Skeletal muscle satellite cell (primary cell): ENCODE measurements at regions not wholly inside any gene's neighbourhood (a gene's known extent, or its start where the extent isn't known, plus 50 kb on each side); places are given as distances from the start of the nearest gene placed in this dataset.
"Not testable (repeated sequence)": the region's sequence is repeated elsewhere in the genome, so short reads cannot be mapped to it uniquely, and the experiment has no call there.

Source experiments
- H3K27me3 ChIP-seq: 2 replicates; pipeline ENCODE4 v1.7.0; 2013; ENCODE audit warnings: low read length; ENCODE audit not compliant: control insufficient read depth, insufficient read depth
- H3K36me3 ChIP-seq: 2 replicates; pipeline ENCODE4 v1.7.0; 2013; ENCODE audit warnings: mild to moderate bottlenecking, control low read depth, low read length; ENCODE audit not compliant: insufficient read depth
- H3K4me1 ChIP-seq: 2 replicates; pipeline ENCODE4 v1.7.0; 2013; ENCODE audit warnings: low read length; ENCODE audit not compliant: control insufficient read depth, insufficient read depth
- H3K4me2 ChIP-seq: 2 replicates; pipeline ENCODE4 v1.7.0; 2013; ENCODE audit warnings: mild to moderate bottlenecking, low read length
- H3K4me3 ChIP-seq: 2 replicates; pipeline ENCODE4 v1.7.0; 2013; ENCODE audit warnings: low read length
- H3K9ac ChIP-seq: 2 replicates; pipeline ENCODE4 v1.7.0; 2013; ENCODE audit warnings: mild to moderate bottlenecking, low read depth, low read length, moderate library complexity
- H3K9me3 ChIP-seq: replicated peaks from 2 replicates; pipeline ENCODE4 v1.7.0; 2013; ENCODE audit warnings: mild to moderate bottlenecking, control low read depth, low read length

DNA sequence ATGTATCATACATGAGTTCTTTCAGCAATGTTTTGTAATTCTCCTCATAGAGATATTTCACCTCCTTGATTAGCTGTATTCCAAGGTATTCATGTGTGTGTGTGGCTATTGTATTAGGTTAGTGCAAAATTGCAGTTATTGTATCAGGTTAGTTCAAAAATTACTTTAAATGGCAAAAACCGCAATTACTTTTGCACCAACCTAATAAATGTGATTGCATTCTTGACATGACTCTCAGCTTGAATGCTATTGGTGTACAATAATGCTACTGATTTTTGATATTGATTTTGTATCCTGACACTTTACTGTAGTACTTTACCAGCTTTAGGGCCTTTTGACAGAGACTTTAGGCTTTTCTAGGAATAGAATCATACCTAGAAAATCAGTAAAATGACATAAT is 297.4 kb downstream of the ZWINT start:
- H3K9ac ChIP-seq = no peak overlapping the region
- H3K4me1 ChIP-seq = no peaks in the 10 kb centered on the region
- no peaks in the 10 kb centered on the region for H3K27me3 ChIP-seq
- no peaks in the 10 kb centered on the region for H3K36me3 ChIP-seq
- H3K9me3 ChIP-seq = peaks cover 4% of the 10 kb centered on the region
- no peak overlapping the region for H3K4me3 ChIP-seq
- H3K4me2 ChIP-seq = no peak overlapping the region

DNA sequence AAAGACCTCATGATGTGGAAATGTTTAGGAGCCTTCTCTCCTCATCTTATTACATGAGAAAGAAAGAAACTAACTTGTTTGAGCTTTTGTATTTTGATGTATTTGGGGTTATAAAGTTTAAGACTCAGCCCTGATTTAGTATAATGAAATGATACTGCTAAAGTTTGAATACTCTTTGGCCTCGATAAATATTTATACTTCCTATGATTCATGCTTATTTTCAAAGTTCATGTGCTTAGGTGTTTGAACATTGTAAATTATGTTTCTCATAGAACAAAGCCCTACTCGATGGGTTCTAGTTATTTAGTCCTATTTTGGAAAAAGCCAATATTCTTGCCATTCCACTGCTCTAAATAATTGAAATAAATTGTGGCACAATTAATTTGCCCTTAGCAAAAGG is 303.2 kb downstream of the ZWINT start:
- no peaks in the 10 kb centered on the region for H3K36me3 ChIP-seq
- H3K9ac ChIP-seq = no peak overlapping the region
- H3K4me3 ChIP-seq = no peak overlapping the region
- H3K9me3 ChIP-seq = no peaks in the 10 kb centered on the region
- H3K4me2 ChIP-seq = no peak overlapping the region
- no peaks in the 10 kb centered on the region for H3K27me3 ChIP-seq
- no peaks in the 10 kb centered on the region for H3K4me1 ChIP-seq

GRCh38 chr10:56035489-56035888 is 325.6 kb downstream of the ZWINT start:
- no peak overlapping the region for H3K4me3 ChIP-seq
- H3K9ac ChIP-seq = no peak overlapping the region
- no peaks in the 10 kb centered on the region for H3K4me1 ChIP-seq
- no peaks in the 10 kb centered on the region for H3K27me3 ChIP-seq
- H3K36me3 ChIP-seq = no peaks in the 10 kb centered on the region
- no peak overlapping the region for H3K4me2 ChIP-seq
- H3K9me3 ChIP-seq = no peaks in the 10 kb centered on the region

GRCh38 chr10:56028298-56029132 is 332.5 kb downstream of the ZWINT start:
- H3K4me2 ChIP-seq = no peak overlapping the region
- H3K4me3 ChIP-seq = no peak overlapping the region
- no peaks in the 10 kb centered on the region for H3K27me3 ChIP-seq
- H3K9ac ChIP-seq = no peak overlapping the region
- H3K9me3 ChIP-seq = no peaks in the 10 kb centered on the region
- H3K36me3 ChIP-seq = no peaks in the 10 kb centered on the region
- H3K4me1 ChIP-seq = no peaks in the 10 kb centered on the region

DNA sequence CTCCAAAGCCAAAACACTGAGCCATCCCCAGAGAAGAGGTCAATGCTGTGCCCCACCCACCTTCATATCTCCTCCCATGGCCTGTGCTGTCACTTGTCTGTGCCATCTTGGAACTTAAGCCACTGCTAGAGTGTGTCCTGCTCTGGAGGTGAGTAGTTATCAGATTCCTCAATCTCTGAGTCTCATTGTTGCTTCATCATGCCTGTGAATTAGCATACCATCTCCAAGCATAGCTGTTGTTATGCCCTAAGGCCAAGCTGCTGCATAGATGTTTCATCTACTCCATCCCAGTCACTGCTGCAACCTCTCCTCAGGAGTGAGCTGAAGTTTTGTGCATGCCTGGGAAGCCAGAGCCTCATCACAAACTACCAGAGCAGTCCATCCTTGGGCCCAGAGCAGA is 349.0 kb downstream of the ZWINT start:
- no peak overlapping the region for H3K4me3 ChIP-seq
- H3K9me3 ChIP-seq = peaks cover 16% of the 10 kb centered on the region
- no peak overlapping the region for H3K9ac ChIP-seq
- no peaks in the 10 kb centered on the region for H3K36me3 ChIP-seq
- no peaks in the 10 kb centered on the region for H3K4me1 ChIP-seq
- H3K4me2 ChIP-seq = no peak overlapping the region
- H3K27me3 ChIP-seq = no peaks in the 10 kb centered on the region

- no peak overlapping the region for H3K4me2 ChIP-seq
- no peaks in the 10 kb centered on the region for H3K9me3 ChIP-seq
- H3K4me1 ChIP-seq = no peaks in the 10 kb centered on the region
- no peak overlapping the region for H3K4me3 ChIP-seq
- H3K27me3 ChIP-seq = no peaks in the 10 kb centered on the region
- no peak overlapping the region for H3K9ac ChIP-seq
- H3K36me3 ChIP-seq = no peaks in the 10 kb centered on the region
These were observed 357.5 kb downstream of the ZWINT start for GRCh38 chr10:56003555-56003954.

GRCh38 chr10:55989188-55989587 is 371.9 kb downstream of the ZWINT start:
- Histone ChIP-seq H3K4me3 (no peak overlapping the region), H3K36me3 (no peaks in the 10 kb centered on the region), H3K27me3 (no peaks in the 10 kb centered on the region), H3K9ac (no peak overlapping the region), H3K4me1 (no peaks in the 10 kb centered on the region), H3K4me2 (no peak overlapping the region), H3K9me3 (no peaks in the 10 kb centered on the region)

DNA sequence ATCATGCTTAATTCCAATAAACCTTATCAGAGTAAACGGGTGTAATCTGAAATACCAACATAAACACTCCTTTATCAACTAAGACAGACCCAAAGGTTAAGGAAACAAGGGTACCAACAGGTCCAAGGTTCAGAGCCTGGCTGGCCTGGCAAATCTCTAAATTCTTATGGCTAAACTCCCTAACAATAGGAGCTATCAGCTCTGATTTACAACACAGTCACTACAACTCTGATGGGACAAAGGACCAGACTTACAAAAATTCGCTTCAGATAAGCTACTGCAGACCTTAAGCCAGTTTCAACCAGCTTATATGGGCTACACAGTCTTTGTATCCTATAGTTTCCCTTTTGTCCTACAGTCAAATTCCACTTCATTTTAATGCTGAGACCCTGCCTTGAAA is 381.9 kb downstream of the ZWINT start:
- peaks cover 3% of the 10 kb centered on the region for H3K9me3 ChIP-seq
- no peak overlapping the region for H3K9ac ChIP-seq
- no peak overlapping the region for H3K4me3 ChIP-seq
- H3K36me3 ChIP-seq = no peaks in the 10 kb centered on the region
- no peaks in the 10 kb centered on the region for H3K4me1 ChIP-seq
- H3K27me3 ChIP-seq = no peaks in the 10 kb centered on the region
- no peak overlapping the region for H3K4me2 ChIP-seq

DNA sequence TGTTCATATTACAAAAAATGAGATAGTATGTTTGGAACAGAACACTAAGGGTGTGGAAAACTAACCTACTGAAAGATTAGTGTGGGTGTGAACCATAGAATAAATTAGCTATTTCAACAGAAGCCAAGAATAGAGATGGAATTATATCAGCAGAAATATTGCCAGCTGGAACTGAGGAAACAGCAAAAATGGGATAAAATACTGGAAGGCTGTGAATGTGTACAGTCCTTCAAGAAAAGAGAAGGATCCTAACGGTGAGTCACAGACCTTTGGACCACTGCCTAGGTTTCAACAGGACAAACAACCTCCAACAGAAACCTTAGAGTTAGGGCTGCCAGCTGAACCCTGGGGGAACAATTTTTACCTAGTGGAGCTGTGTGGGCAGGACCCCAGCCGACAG is 395.0 kb downstream of the ZWINT start:
- Histone ChIP-seq H3K4me3 (no peak overlapping the region), H3K27me3 (no peaks in the 10 kb centered on the region), H3K9ac (no peak overlapping the region), H3K4me2 (no peak overlapping the region), H3K36me3 (no peaks in the 10 kb centered on the region), H3K4me1 (no peaks in the 10 kb centered on the region), H3K9me3 (no peaks in the 10 kb centered on the region)

DNA sequence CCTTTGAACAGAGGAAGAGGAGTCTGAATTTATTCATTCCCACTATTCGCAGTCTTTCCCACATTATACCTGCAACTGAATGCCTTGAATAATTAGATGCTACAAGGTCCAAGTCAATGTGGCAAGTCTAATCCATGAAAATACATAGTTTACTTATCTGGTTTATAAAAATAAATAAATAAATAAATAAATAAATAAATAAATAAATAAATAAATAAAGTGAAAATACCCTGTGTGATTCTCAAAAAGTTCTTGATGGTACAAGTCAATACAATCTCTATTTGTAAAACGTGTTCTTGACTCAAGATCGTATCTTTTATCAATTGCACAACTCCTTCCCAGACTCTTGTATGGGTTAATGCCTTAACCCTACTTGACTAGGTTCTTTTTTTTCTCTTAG is 417.7 kb downstream of the ZWINT start:
- Histone ChIP-seq H3K4me2 (no peak overlapping the region), H3K9me3 (no peaks in the 10 kb centered on the region), H3K4me3 (no peak overlapping the region), H3K9ac (no peak overlapping the region), H3K36me3 (no peaks in the 10 kb centered on the region), H3K4me1 (no peaks in the 10 kb centered on the region), H3K27me3 (no peaks in the 10 kb centered on the region)

- Histone ChIP-seq H3K27me3 (no peaks in the 10 kb centered on the region), H3K9ac (no peak overlapping the region), H3K4me3 (no peak overlapping the region), H3K36me3 (no peaks in the 10 kb centered on the region), H3K9me3 (no peaks in the 10 kb centered on the region), H3K4me1 (no peaks in the 10 kb centered on the region), H3K4me2 (no peak overlapping the region)
These were observed 431.8 kb downstream of the ZWINT start for GRCh38 chr10:55929291-55929690.

DNA sequence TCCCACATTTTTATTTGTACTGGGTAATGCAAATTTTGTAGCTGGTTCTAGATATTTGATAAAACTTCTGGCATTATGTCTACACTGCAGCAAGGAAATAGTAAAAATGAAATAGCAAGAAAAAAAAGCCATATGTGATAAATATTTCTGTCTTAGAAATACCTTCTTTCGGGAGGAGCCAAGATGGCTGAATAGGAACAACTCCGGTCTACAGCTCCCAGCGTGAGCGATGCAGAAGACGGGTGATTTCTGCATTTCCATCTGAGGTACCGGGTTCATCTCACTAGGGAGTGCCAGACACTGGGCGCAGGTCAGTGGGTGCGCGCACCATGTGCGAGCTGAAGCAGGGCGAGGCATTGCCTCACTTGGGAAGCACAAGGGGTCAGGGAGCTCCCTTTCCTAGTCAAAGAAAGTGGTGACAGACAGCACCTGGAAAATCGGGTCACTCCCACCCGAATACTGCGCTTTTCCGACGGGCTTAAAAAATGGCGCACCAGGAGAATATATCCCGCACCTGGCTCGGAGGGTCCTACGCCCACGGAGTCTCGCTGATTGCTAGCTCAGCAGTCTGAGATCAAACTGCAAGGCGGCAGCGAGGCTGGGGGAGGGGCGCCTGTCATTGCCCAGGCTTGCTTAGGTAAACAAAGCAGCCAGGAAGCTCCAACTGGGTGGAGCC is 461.4 kb downstream of the ZWINT start:
- H3K36me3 ChIP-seq, H3K4me1 ChIP-seq, H3K27me3 ChIP-seq, H3K9me3 ChIP-seq, H3K4me2 ChIP-seq, H3K9ac ChIP-seq, H3K4me3 ChIP-seq: not testable (repeated sequence)
